GM18507 (cell line): ENCODE measurements at regions not wholly inside any gene's neighbourhood (a gene's known extent, or its start where the extent isn't known, plus 50 kb on each side); places are given as distances from the start of the nearest gene placed in this dataset.

ENCODE experiments used
- DNase-seq: peaks from one replicate; pipeline ENCODE4 v3.0.0; 2011; ENCODE audit warnings: low read depth; ENCODE audit not compliant: insufficient read length; ENCODE audit errors: extremely low spot score
- FAIRE-seq: peaks from 2 replicates; lab custom pipeline; 2011; peaks lifted over from hg19 to GRCh38; lab: Jason Lieb, UNC

GRCh38 chr1:209443975-209444651 is 139.4 kb upstream of the CAMK1G start:
- FAIRE-seq (no peak), DNase-seq (no peak)

- FAIRE-seq (no peak), DNase-seq (no peak)
Measured at GRCh38 chr1:209444961-209445360, 138.6 kb upstream of the CAMK1G start.

GRCh38 chr1:209445576-209445975 is 137.9 kb upstream of the CAMK1G start:
- FAIRE-seq (no peak), DNase-seq (no peak)

DNA sequence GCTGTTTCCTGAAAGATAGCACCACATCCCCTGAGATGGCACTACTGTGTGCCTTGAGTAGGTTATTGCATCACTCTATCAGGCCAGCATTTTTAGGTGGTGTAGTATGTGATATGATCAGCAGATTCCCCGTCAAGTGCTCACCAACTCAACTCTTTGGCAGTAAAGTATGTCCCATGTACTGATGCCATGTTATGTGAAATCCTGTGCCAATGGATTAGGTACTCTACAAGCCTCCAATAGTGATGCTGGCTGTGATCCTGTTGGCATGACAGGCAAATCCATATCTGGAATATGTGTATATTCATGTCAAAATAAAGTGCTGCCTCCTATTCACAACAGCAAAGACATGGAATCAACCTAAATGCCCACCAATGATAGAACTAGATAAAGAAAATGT is 137.2 kb upstream of the CAMK1G start:
- FAIRE-seq (no peak), DNase-seq (no peak)

GRCh38 chr1:209454340-209454994 is 129.0 kb upstream of the CAMK1G start:
- FAIRE-seq = no peak
- no peak for DNase-seq

DNA sequence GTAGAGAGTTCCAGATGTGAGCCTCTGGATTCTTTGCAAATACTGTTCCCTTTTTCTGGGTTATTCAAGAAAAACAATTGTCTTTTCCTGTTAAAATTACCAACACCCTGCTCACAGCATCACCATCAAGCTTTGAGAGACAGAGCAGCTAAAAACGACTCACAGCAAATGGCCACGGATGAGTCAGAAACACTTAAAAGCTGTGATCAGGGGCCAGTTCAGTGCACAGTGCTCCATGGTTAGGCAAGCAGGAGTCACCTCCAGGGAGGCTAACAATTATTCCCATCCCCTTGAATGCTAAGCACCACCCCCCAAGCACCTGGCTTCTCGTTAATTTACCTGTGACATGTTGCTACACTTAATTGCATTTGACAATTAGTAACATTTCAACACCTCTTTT is 128.4 kb upstream of the CAMK1G start:
- DNase-seq (no peak), FAIRE-seq (no peak)

GRCh38 chr1:209455661-209456358 is 127.7 kb upstream of the CAMK1G start:
- no peak for DNase-seq
- FAIRE-seq = no peak

GRCh38 chr1:209456878-209457277 is 126.6 kb upstream of the CAMK1G start:
- FAIRE-seq (no peak), DNase-seq (no peak)

DNA sequence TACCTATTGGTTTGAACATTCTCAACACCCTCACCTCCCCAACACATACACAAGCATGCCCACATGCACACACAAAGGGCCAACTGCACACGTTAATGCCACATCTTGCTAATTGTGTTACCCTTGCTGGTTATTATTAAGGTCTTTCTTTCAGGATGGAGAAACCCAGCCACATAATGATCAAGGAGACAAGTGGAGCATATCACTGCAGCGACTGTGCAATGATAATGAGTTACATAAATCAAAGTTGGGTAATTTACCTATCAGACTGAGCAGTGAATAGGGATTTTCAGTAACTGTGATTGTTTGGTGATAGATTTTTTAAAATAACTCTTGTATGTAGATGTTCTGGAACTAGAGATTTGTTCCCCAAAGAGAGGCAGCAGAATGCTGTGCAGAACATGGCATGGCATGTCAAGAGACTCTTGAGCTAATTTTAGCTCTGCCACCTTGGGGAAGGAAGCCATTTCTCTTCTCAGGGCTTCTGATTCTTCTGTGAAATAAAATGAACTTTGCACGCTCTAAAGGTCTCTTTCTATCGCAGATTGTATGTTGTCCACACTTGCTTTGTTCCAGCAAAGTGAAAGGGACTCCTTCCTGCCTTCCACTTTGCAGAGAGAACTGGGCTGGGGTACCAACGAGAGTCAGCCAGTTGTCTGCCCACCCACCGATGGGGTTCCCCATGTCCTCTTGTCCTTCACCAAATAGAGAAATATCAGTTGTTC is 126.0 kb upstream of the CAMK1G start:
- no peak for FAIRE-seq
- DNase-seq = no peak

GRCh38 chr1:209458921-209459320 is 124.6 kb upstream of the CAMK1G start:
- FAIRE-seq = no peak
- no peak for DNase-seq

DNA sequence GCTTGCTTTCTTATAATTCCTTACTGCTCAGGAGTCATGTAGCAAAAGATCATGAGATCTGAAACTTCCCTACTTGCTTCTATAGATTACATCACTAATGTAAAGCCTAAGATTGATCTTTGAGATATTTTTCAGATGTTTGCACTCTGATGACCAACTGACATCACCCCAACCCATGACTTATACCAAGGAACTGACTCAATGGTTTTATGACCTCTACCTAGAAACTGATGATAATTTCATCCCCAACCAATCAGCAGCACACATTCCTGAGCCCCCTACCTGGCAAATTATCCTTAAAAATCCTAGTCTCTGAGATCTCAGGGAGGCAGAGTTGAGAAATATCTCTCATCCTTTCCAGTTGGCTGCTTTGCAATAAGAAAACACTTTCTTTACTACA is 122.3 kb upstream of the CAMK1G start:
- DNase-seq = no peak
- no peak for FAIRE-seq

DNA sequence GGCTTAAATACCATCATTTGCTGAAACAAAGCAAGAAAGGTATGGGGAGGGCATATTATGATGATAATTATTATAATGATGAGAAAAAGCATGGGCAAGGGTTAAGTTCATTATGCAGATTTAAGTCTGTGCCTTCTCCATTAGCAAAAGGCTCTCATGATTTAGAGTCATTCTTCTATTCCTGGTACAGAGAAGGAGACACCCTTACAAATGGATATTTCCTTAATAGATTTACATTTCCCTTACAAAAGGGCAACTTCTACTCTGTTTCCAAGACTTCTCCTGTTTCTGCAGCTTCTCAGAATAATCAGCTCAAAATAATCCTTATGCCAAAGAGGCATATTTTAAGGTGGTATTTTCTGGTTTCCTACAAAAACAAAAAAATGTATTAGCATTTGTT is 121.1 kb upstream of the CAMK1G start:
- FAIRE-seq (no peak), DNase-seq (no peak)

DNA sequence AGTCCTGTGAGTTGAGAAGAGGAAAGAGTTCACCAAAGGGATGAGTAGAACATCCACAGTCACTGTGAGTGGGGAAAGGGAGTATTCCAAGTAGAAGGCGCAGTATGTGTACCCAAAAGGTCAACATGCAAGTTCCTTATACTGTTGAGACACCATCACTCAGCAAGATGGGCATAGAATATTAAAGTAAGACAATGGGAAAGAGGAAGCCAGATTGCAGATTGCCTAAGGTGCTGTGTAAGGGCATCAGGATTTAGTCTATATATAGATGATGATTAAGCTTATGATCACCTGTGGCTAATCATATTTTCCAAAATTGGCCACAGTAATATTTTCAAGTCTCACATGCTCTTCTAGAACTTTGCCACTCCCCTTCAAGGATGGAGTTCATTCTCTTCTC is 120.1 kb upstream of the CAMK1G start:
- DNase-seq = no peak
- no peak for FAIRE-seq

- FAIRE-seq = no peak
- no peak for DNase-seq
Measured at GRCh38 chr1:209473025-209473424, 110.5 kb upstream of the CAMK1G start.

GRCh38 chr1:209480345-209480744 is 103.2 kb upstream of the CAMK1G start:
- no peak for DNase-seq
- no peak for FAIRE-seq

GRCh38 chr1:209483691-209484090 is 99.8 kb upstream of the CAMK1G start:
- FAIRE-seq = no peak
- no peak for DNase-seq

DNA sequence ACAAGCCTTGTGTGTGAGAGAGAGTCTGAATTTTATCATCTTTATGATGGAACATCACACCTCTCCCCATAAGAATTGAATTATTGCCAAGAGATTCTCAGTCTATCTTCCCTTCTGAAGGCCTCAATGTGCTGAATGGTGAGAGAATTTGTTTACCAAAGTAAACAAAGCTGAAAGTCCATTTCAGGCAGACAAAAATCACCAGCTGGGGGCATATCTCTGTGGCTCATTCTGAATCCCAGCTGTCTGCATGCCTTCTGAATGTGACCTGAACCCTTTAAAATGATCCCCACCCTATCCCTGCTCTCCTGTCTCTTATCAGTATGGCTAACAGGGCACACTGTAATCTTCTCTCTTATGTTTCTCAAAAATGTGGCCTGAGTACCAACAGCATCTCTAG is 99.1 kb upstream of the CAMK1G start:
- FAIRE-seq = no peak

DNA sequence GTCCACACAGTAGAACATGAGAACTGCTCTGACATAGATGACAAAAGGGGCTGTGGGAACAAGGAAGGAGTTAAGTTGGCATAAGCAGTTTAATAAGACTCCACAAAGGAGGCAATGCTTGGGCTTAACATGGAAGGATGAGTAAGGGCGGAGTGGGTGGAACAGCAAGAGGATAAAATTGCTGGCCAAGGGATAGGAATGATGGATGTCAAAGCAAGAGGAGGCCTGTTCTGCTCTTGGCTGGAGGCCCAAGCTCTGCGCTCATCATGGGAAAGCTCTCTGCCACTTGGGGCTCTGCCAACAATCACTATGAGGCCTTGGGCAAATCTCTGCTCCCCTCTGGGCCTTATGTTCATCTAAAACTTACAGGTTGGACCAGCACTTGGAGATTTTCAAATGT is 98.3 kb upstream of the CAMK1G start:
- DNase-seq (no peak), FAIRE-seq (no peak)

More for the DNA sequence above, 99.1 kb upstream of the CAMK1G start:
- no peak for DNase-seq

DNA sequence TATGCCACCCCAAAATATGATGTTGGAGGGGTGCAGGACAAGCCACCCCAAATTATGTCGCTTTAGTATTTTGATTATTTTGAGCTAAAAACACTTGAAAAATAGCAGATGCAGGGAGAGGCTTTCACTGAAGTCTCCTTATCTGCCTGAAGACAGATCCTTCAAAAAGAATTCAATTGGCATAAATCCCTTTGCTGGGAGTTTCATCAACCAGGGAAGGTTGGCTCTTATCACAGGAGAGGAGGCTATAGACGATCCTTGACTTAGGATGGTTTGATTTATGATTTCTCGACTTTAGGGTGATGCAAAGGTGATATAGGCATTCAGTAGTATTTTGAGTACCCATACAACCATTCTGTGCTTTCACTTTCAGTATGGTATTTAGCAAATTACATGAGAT is 97.8 kb upstream of the CAMK1G start:
- no peak for FAIRE-seq

GRCh38 chr1:209486861-209487593 is 96.5 kb upstream of the CAMK1G start:
- DNase-seq (no peak), FAIRE-seq (no peak)

More for the DNA sequence above, 97.8 kb upstream of the CAMK1G start:
- DNase-seq = no peak
